NB4 (cell line): ENCODE measurements at regions not wholly inside any gene's neighbourhood (a gene's known extent, or its start where the extent isn't known, plus 50 kb on each side); places are given as distances from the start of the nearest gene placed in this dataset.

Experiments
- DNase-seq: peaks from one replicate; pipeline ENCODE4 v3.0.0; 2010; ENCODE audit warnings: low read depth
- H3K4me3 ChIP-seq: one replicate; pipeline ENCODE4 v1.5.1; 2011; ENCODE audit warnings: mild to moderate bottlenecking, low read depth, low read length, moderate library complexity
- MYC ChIP-seq: IDR thresholded peaks from 2 replicates; pipeline ENCODE4 v1.6.1; 2011; ENCODE audit warnings: low read depth, low read length
- POLR2A ChIP-seq: IDR thresholded peaks from 2 replicates; pipeline ENCODE4 v1.6.1; 2011; ENCODE audit warnings: mild to moderate bottlenecking; ENCODE audit not compliant: insufficient read length; ENCODE audit errors: extremely low read depth
- TF ChIP-seq, protein P1 (sequence below): IDR thresholded peaks from one replicate; pipeline ENCODE4 v1.5.1; 2012; ENCODE audit warnings: low read depth, low read length
- TF ChIP-seq, protein P2 (sequence below): IDR thresholded peaks from 2 replicates; pipeline ENCODE4 v1.6.1; 2011; ENCODE audit warnings: low read depth, low read length

- no peak for DNase-seq
- no peak overlapping the region for H3K4me3 ChIP-seq
- TF ChIP-seq, protein P1, sequence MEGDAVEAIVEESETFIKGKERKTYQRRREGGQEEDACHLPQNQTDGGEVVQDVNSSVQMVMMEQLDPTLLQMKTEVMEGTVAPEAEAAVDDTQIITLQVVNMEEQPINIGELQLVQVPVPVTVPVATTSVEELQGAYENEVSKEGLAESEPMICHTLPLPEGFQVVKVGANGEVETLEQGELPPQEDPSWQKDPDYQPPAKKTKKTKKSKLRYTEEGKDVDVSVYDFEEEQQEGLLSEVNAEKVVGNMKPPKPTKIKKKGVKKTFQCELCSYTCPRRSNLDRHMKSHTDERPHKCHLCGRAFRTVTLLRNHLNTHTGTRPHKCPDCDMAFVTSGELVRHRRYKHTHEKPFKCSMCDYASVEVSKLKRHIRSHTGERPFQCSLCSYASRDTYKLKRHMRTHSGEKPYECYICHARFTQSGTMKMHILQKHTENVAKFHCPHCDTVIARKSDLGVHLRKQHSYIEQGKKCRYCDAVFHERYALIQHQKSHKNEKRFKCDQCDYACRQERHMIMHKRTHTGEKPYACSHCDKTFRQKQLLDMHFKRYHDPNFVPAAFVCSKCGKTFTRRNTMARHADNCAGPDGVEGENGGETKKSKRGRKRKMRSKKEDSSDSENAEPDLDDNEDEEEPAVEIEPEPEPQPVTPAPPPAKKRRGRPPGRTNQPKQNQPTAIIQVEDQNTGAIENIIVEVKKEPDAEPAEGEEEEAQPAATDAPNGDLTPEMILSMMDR: no peak
- TF ChIP-seq, protein P2, sequence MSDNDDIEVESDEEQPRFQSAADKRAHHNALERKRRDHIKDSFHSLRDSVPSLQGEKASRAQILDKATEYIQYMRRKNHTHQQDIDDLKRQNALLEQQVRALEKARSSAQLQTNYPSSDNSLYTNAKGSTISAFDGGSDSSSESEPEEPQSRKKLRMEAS: no peak
- TF ChIP-seq MYC: no peak
- TF ChIP-seq POLR2A: no peak
Observed at GRCh38 chr5:67353500-67354450, 157.2 kb upstream of the CD180 start.

- no peak for TF ChIP-seq MYC
- TF ChIP-seq, protein P2: no peak
- TF ChIP-seq, protein P1: no peak
- no peak for TF ChIP-seq POLR2A
- peak; percentile 40 for DNase-seq
- H3K4me3 ChIP-seq: peak overlapping the region; percentile 21
Observed at GRCh38 chr5:67350618-67351201, 154.1 kb upstream of the CD180 start.

- H3K4me3 ChIP-seq: peak overlapping the region; percentile 21
- DNase-seq: peak; percentile 32
- TF ChIP-seq, protein P2: no peak
- TF ChIP-seq MYC: no peak
- TF ChIP-seq, protein P1: no peak
- TF ChIP-seq POLR2A: no peak
Observed at GRCh38 chr5:67350185-67350584, 153.6 kb upstream of the CD180 start.

DNA sequence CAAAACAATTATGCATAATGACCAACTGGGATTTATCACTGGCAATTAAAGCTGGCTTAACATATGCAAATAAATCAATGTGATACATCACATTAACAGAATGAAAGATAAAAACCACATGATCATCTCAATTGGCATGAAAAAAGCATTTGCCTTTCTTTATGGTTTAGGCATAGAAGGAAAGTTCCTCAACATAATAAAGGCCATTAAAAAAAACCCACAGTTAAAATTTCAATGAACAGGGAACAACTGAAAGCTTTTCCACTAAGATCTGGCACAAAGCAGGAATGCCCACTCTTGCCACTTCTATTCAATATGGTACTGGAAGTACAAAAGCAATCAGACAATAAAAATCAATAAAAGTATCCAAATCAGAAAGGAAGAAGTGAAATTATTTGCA is 151.2 kb upstream of the CD180 start:
- H3K4me3 ChIP-seq: no peak overlapping the region
- no peak for DNase-seq
- TF ChIP-seq POLR2A (no peak), MYC (no peak)
- TF ChIP-seq, protein P2: no peak
- TF ChIP-seq, protein P1: no peak

DNA sequence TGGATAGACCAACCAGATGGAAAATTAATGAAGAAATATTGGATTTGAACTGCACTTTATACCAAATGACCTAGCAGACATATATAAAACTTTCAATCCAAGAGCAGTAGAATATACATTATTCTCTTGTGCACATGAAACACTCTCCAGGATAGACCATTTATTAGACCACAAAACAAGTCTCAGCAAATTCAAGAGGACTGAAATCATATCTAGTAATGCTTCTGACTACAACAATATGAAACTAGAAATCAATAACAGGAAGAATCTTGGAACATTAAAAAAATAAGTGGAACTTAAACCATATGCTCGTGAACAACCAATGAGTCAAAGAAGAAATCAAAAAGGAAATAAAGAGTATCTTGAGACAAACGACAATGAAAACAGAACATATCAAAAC is 150.0 kb upstream of the CD180 start:
- TF ChIP-seq POLR2A: no peak
- TF ChIP-seq MYC: no peak
- TF ChIP-seq, protein P2: no peak
- TF ChIP-seq, protein P1: no peak
- DNase-seq: no peak

More for the DNA sequence above, 150.0 kb upstream of the CD180 start:
- no peak overlapping the region for H3K4me3 ChIP-seq
